ENCODE measurements at regions not wholly inside any gene's neighbourhood (a gene's known extent, or its start where the extent isn't known, plus 50 kb on each side); places are given as distances from the start of the nearest gene placed in this dataset.

GRCh38 chr13:99828123-99828522 lies 143.4 kb downstream of the ZIC5 start:
- no TSS peak for BruUV-seq (replicated peaks)
- no peak for TF ChIP-seq CTCF (conservative IDR thresholded peaks at IDR 0.05)
- TF ChIP-seq EZH2 (IDR thresholded peaks at IDR 0.05; ENCODE audit: low read depth), result no peak
- Histone ChIP-seq H3K4me3 (no peak overlapping the region), H3K9me3 (ENCODE audit: insufficient read depth, low read depth) (no peaks in the 10 kb centered on the region; the same call in 1 of the 2 replicates), H3K9me2 (ENCODE audit: insufficient read depth) (no peaks in the 10 kb centered on the region), H4K20me1 (ENCODE audit: insufficient read depth) (no peaks in the 10 kb centered on the region; the same call in 1 of the 2 replicates), H3K79me2 (ENCODE audit: low read depth) (no peaks in the 10 kb centered on the region), H3K27me3 (ENCODE audit: insufficient read depth, low read depth) (peaks cover 43% of the 10 kb centered on the region), H2AFZ (no peak overlapping the region), H3K27ac (no peak overlapping the region), H3K4me1 (replicated peaks; ENCODE audit: insufficient read depth) (no peaks in the 10 kb centered on the region), H3K4me2 (no peak overlapping the region), H3K36me3 (ENCODE audit: low read depth) (no peaks in the 10 kb centered on the region), H3F3A (ENCODE audit: insufficient read depth, low read depth) (no peaks in the 10 kb centered on the region)
- intact Hi-C loops (cut with micrococcal nuclease; ENCODE audit: unreplicated experiment), result no loop called here
- POLR2A ChIA-PET (ENCODE audit: unreplicated experiment), result no interaction called here
- no peak for DNase-seq
- CTCF ChIA-PET, result no interaction called here

- Histone ChIP-seq H3K4me2 (no peak overlapping the region), H3K36me3 (ENCODE audit: low read depth) (no peaks in the 10 kb centered on the region), H3K79me2 (ENCODE audit: low read depth) (no peaks in the 10 kb centered on the region), H3K27ac (no peak overlapping the region), H2AFZ (no peak overlapping the region), H3K9me2 (ENCODE audit: insufficient read depth) (no peaks in the 10 kb centered on the region), H3K4me3 (no peak overlapping the region), H3K27me3 (ENCODE audit: insufficient read depth, low read depth) (peaks cover 43% of the 10 kb centered on the region), H4K20me1 (ENCODE audit: insufficient read depth) (no peaks in the 10 kb centered on the region; the same call in 1 of the 2 replicates), H3K4me1 (replicated peaks; ENCODE audit: insufficient read depth) (no peaks in the 10 kb centered on the region), H3K9me3 (ENCODE audit: insufficient read depth, low read depth) (no peaks in the 10 kb centered on the region; the same call in 1 of the 2 replicates), H3F3A (ENCODE audit: insufficient read depth, low read depth) (no peaks in the 10 kb centered on the region)
- no TSS peak for BruUV-seq (replicated peaks)
- POLR2A ChIA-PET (ENCODE audit: unreplicated experiment), result no interaction called here
- TF ChIP-seq EZH2 (IDR thresholded peaks at IDR 0.05; ENCODE audit: low read depth) (no peak), CTCF (conservative IDR thresholded peaks at IDR 0.05) (no peak)
- intact Hi-C loops (cut with micrococcal nuclease; ENCODE audit: unreplicated experiment), result no loop called here
- CTCF ChIA-PET, result no interaction called here
- no peak for DNase-seq
Measured at GRCh38 chr13:99827011-99827772, 144.4 kb downstream of the ZIC5 start.

- no peaks in the 10 kb centered on the region for H3F3A ChIP-seq (ENCODE audit: insufficient read depth, low read depth)
- BruUV-seq (replicated peaks), result no TSS peak
- POLR2A ChIA-PET (ENCODE audit: unreplicated experiment), result no interaction called here
Measured at GRCh38 chr13:99823961-99824360, 147.6 kb downstream of the ZIC5 start.

More at GRCh38 chr13:99823961-99824360, 147.6 kb downstream of the ZIC5 start:
- Histone ChIP-seq H3K79me2 (ENCODE audit: low read depth) (no peaks in the 10 kb centered on the region), H3K27ac (no peak overlapping the region), H3K9me3 (ENCODE audit: insufficient read depth, low read depth) (no peaks in the 10 kb centered on the region; the same call in 1 of the 2 replicates), H3K4me2 (no peak overlapping the region), H4K20me1 (ENCODE audit: insufficient read depth) (no peaks in the 10 kb centered on the region; the same call in 1 of the 2 replicates), H3K9me2 (ENCODE audit: insufficient read depth) (no peaks in the 10 kb centered on the region), H3K4me3 (no peak overlapping the region), H3K36me3 (ENCODE audit: low read depth) (no peaks in the 10 kb centered on the region), H2AFZ (no peak overlapping the region), H3K27me3 (ENCODE audit: insufficient read depth, low read depth) (peaks cover 33% of the 10 kb centered on the region), H3K4me1 (replicated peaks; ENCODE audit: insufficient read depth) (no peaks in the 10 kb centered on the region)
- CTCF ChIA-PET, result no interaction called here
- intact Hi-C loops (cut with micrococcal nuclease; ENCODE audit: unreplicated experiment), result no loop called here
- DNase-seq, result peak in 1 of 2 experiments; percentile 28
- TF ChIP-seq EZH2 (IDR thresholded peaks at IDR 0.05; ENCODE audit: low read depth) (no peak), CTCF (conservative IDR thresholded peaks at IDR 0.05) (no peak)
